Upper lobe of left lung (tissue), 6 donors: ENCODE measurements at regions not wholly inside any gene's neighbourhood (a gene's known extent, or its start where the extent isn't known, plus 50 kb on each side); places are given as distances from the start of the nearest gene placed in this dataset.
"Not testable (repeated sequence)": the region's sequence is repeated elsewhere in the genome, so short reads cannot be mapped to it uniquely, and the experiment has no call there.

Experiments
- ATAC-seq, 2 donors: fragments of 200-7000 bp; cut with Tn5 transposase; one replicate each; pipeline ENCODE4 v1.9.1; 2022; ENCODE audit warnings: mild to moderate bottlenecking in 2 of 2, moderate library complexity in 2 of 2; ENCODE audit not compliant: low FRiP score in 2 of 2
- DNase-seq, 2 donors: peaks; one replicate each; pipeline ENCODE4 v3.0.0-alpha.2; 2019 to 2020
- H3K27ac ChIP-seq, 4 donors: fragments of 200-600 bp; sonication (generic); one replicate each; pipeline ENCODE4 v1.5.1; 2016 to 2019
- H3K27me3 ChIP-seq, 4 donors: fragments of 200-600 bp; sonication (generic); one replicate each; pipeline ENCODE4 v1.5.1; 2017 to 2019
- H3K36me3 ChIP-seq, 4 donors: fragments of 200-600 bp; sonication (generic); one replicate each; pipeline ENCODE4 v1.5.1; 2016 to 2019
- H3K4me1 ChIP-seq, 4 donors: fragments of 200-600 bp; sonication (generic); one replicate each; pipeline ENCODE4 v1.5.1; 2018 to 2019
- H3K4me3 ChIP-seq, 4 donors: fragments of 200-600 bp; sonication (generic); one replicate each; pipeline ENCODE4 v1.5.1; 2017 to 2019; ENCODE audit warnings: mild to moderate bottlenecking in 2 of 4, moderate library complexity in 1 of 4
- H3K9me3 ChIP-seq, 4 donors: fragments of 200-600 bp; sonication (generic); one replicate each; pipeline ENCODE4 v1.5.1; 2018 to 2019
- EP300 ChIP-seq, 4 donors: sonication (generic); formaldehyde crosslinking; IDR thresholded peaks; one replicate each; pipeline ENCODE4 v1.5.1; 2017; ENCODE audit warnings: antibody characterized with exemption in 4 of 4, control low read depth in 2 of 4
- POLR2A ChIP-seq, 4 donors: fragments of 450-650 bp; IDR thresholded peaks; one replicate each; pipeline ENCODE4 v1.5.1; 2016 to 2017; ENCODE audit warnings: antibody characterized with exemption in 4 of 4, mild to moderate bottlenecking in 2 of 4
- POLR2AphosphoS5 ChIP-seq, 2 donors: sonication (generic); formaldehyde crosslinking; IDR thresholded peaks; one replicate each; pipeline ENCODE4 v1.5.1; 2017; ENCODE audit warnings: antibody characterized with exemption in 2 of 2
- WGBS, 2 donors: methylation state at CpG; one replicate each; pipeline ENCODE4 v1.1.5; 2017 to 2018; 5-methylcytosine and 5-hydroxymethylcytosine counted together
- TF ChIP-seq, protein P1 (sequence below), 6 experiments: fragments of 450-650 bp in 4 of 6; fragments of 200-600 bp in 2 of 6; sonication (generic) in 2 of 6; IDR thresholded peaks; one replicate each; pipeline ENCODE4 v1.5.1; 2016 to 2019; ENCODE audit warnings: antibody characterized with exemption in 6 of 6
- donor health status: DM: no; HTN: no; CAD: no; lungs with moderate emphysema.
- donor health status: DM: no; HTN: yes; CAD: no; lungs with severe emphysema.

DNA sequence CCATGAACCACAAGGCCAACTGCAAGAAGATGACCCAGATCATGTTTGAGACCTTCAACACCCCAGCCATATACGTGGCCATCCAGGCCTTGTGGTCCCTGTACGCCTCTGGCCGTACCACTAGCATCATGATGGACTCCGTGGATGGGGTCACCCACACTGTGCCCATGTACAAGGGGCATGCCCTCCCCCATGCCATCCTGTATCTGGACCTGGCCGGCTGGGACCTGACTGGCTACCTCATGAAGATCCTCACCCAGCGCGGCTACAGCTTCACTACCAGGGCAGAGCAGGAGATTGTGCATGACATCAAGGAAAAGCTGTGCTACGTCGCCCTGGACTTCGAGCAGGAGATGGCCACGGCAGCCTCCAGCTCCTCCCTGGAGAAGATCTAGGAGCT lies 153.7 kb downstream of the CAVIN4 start:
- H3K9me3 ChIP-seq = no peaks in the 10 kb centered on the region
- no peak overlapping the region for H3K27ac ChIP-seq
- ATAC-seq = peak; percentile 12 to 67
- H3K27me3 ChIP-seq = no peaks in the 10 kb centered on the region
- H3K4me3 ChIP-seq = no peak overlapping the region
- no peak for TF ChIP-seq POLR2A (IDR thresholded peaks at IDR 0.05)
- 91 to 100% methylated on average over 4 to 11 of the region's 11 CpGs for WGBS, 2 donors
- peak in 1 of 2 donors; percentile 23 for DNase-seq
- no peaks in the 10 kb centered on the region for H3K4me1 ChIP-seq
- H3K36me3 ChIP-seq = no peaks in the 10 kb centered on the region

DNA sequence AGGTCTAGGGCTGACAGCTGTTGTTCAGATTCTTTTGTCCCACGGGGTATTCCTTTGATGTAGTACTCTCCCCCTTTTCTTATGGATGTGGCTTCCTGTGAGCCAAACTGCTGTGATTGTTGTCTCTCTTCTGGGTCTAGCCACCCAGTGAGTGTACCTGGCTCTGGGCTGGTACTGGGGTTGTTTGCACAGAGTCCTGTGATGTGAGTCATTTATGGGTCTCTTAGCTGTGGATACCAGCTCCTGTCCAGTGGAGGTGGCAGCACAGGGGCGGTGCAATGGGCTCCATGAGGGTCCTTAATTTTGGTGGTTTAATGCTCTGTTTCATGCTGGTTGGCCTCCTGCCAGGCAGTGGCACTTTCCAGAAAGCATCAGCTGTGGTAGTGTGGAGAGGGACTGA lies 161.3 kb downstream of the CAVIN4 start:
- no peaks in the 10 kb centered on the region for H3K27me3 ChIP-seq
- no peaks in the 10 kb centered on the region for H3K36me3 ChIP-seq
- WGBS, 2 donors = 58 to 70% methylated on average over 2 of the region's 2 CpGs
- no peak overlapping the region for H3K27ac ChIP-seq
- TF ChIP-seq POLR2AphosphoS5 (IDR thresholded peaks at IDR 0.05) (no peak), EP300 (IDR thresholded peaks at IDR 0.05) (no peak)
- no peak for ATAC-seq
- DNase-seq = no peak
- H3K9me3 ChIP-seq = no peaks in the 10 kb centered on the region
- no peak overlapping the region for H3K4me3 ChIP-seq
- no peaks in the 10 kb centered on the region for H3K4me1 ChIP-seq

DNA sequence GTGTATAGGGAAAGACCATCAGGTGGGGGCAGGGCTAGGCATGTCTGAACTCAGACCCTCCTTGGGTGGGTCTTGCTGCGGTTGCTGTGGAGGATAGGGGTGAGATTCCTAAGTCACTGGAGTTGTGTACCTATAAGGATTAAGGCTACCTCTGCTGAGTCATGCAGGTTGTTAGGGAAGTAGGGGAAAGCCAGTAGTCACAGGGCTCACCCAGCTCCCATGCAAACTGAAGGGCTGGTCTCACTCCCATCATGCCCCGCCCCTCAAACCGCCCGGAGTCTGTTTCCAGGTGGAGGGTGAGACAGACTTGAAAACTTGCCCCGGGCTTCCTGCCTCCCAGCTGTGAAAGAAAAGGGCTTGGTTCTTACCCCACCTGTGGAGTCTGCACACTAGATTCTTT lies 161.8 kb downstream of the CAVIN4 start:
- no peaks in the 10 kb centered on the region for H3K4me1 ChIP-seq
- no peak overlapping the region for H3K27ac ChIP-seq
- DNase-seq (no peak), ATAC-seq (no peak)
- H3K36me3 ChIP-seq = no peaks in the 10 kb centered on the region
- 83 to 87% methylated on average over 5 of the region's 5 CpGs for WGBS, 2 donors
- no peaks in the 10 kb centered on the region for H3K9me3 ChIP-seq
- H3K4me3 ChIP-seq = no peak overlapping the region
- no peaks in the 10 kb centered on the region for H3K27me3 ChIP-seq
- TF ChIP-seq, protein P1, sequence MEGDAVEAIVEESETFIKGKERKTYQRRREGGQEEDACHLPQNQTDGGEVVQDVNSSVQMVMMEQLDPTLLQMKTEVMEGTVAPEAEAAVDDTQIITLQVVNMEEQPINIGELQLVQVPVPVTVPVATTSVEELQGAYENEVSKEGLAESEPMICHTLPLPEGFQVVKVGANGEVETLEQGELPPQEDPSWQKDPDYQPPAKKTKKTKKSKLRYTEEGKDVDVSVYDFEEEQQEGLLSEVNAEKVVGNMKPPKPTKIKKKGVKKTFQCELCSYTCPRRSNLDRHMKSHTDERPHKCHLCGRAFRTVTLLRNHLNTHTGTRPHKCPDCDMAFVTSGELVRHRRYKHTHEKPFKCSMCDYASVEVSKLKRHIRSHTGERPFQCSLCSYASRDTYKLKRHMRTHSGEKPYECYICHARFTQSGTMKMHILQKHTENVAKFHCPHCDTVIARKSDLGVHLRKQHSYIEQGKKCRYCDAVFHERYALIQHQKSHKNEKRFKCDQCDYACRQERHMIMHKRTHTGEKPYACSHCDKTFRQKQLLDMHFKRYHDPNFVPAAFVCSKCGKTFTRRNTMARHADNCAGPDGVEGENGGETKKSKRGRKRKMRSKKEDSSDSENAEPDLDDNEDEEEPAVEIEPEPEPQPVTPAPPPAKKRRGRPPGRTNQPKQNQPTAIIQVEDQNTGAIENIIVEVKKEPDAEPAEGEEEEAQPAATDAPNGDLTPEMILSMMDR (IDR thresholded peaks at IDR 0.05) = no peak
- TF ChIP-seq EP300 (IDR thresholded peaks at IDR 0.05) = no peak
- no peak for TF ChIP-seq POLR2A (IDR thresholded peaks at IDR 0.05)
- TF ChIP-seq POLR2AphosphoS5 (IDR thresholded peaks at IDR 0.05) = no peak

DNA sequence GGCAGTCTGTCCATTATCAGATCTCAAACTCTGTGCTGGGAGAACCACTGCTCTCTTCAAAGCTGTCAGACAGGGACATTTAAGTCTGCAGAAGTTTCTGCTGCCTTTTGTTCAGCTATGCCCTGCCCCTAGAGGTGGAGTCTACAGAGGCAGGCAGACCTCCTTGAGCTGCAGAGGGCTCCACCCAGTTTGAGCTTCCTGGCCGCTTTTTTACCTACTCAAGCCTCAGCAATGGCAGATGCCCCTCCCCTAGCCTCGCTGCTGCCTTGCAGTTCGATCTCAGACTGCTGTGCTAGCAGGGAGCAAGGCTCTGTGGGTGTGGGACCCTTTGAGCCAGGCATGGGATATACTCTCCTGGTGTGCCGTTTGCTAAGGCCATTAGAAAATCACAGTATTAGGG lies 171.1 kb downstream of the CAVIN4 start:
- H3K27me3 ChIP-seq, H3K4me3 ChIP-seq, ATAC-seq, H3K27ac ChIP-seq, H3K36me3 ChIP-seq, H3K4me1 ChIP-seq, DNase-seq: not testable (repeated sequence)
- WGBS, 2 donors = 74 to 75% methylated on average over 4 of the region's 4 CpGs
- peaks cover 0 to 11% (median 0%) of the 10 kb centered on the region in 4 donors for H3K9me3 ChIP-seq

DNA sequence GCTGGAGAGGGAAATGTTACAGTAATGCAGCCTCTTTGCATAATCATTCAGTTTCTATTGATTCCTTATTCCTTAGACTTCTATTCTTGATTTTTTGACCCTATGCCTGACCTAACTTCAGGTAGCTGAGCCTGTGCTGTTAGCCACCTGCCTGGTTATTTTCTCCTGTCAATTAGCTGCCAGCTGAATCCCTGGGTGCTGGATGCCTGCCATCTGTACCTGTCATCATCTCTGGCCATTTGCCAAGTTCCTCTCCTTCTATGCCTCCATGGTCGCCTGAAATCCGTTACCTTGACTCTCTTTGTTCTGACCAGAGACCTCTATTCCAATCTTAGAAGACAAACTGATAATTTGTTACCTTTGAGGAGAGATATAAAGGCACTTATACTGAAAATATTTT lies 178.3 kb downstream of the CAVIN4 start:
- Histone ChIP-seq H3K27me3 (no peaks in the 10 kb centered on the region), H3K36me3 (no peaks in the 10 kb centered on the region), H3K4me1 (no peaks in the 10 kb centered on the region), H3K9me3 (peaks cover 0 to 7% (median 0%) of the 10 kb centered on the region in 4 donors), H3K4me3 (no peak overlapping the region), H3K27ac (no peak overlapping the region)
- 52 to 61% methylated on average over 2 of the region's 2 CpGs for WGBS, 2 donors
- TF ChIP-seq EP300 (IDR thresholded peaks at IDR 0.05) = no peak
- TF ChIP-seq, protein P1 (IDR thresholded peaks at IDR 0.05) = no peak
- no peak for TF ChIP-seq POLR2AphosphoS5 (IDR thresholded peaks at IDR 0.05)
- no peak for TF ChIP-seq POLR2A (IDR thresholded peaks at IDR 0.05)
- ATAC-seq = no peak
- no peak for DNase-seq

DNA sequence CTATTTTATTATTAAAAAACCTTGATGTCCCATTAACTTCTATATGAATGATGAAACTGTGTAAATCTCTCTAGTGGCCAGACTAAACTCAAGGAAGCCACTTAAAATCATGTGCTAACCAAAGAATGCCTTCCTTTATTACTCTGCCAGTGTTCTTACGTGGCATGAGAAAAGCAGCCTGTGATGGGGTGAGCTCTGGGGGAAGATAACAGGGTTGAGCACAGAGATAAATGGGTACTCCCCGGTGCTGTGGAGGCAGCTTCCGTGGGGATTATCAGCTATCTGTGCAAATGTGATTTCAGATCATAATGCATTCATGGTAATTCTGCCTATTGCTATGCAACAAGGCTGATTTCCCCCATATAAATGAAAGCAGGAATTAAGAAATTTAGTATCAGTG lies 181.3 kb downstream of the CAVIN4 start:
- ATAC-seq = no peak
- H3K27me3 ChIP-seq = no peaks in the 10 kb centered on the region
- H3K36me3 ChIP-seq = no peaks in the 10 kb centered on the region
- TF ChIP-seq, protein P1 (IDR thresholded peaks at IDR 0.05) = no peak
- TF ChIP-seq EP300 (IDR thresholded peaks at IDR 0.05) (no peak), POLR2A (IDR thresholded peaks at IDR 0.05) (no peak), POLR2AphosphoS5 (IDR thresholded peaks at IDR 0.05) (no peak)
- no peaks in the 10 kb centered on the region for H3K9me3 ChIP-seq
- DNase-seq = no peak
- no peaks in the 10 kb centered on the region for H3K4me1 ChIP-seq
- H3K27ac ChIP-seq = no peak overlapping the region
- 52 to 61% methylated on average over 3 of the region's 3 CpGs for WGBS, 2 donors
- no peak overlapping the region for H3K4me3 ChIP-seq
